HEK293 (cell line): ENCODE measurements at regions not wholly inside any gene's neighbourhood (a gene's known extent, or its start where the extent isn't known, plus 50 kb on each side); places are given as distances from the start of the nearest gene placed in this dataset.

ENCODE experiments used
- CTCF ChIA-PET: fragments of 350-600 bp; formaldehyde crosslinking; extraction: SDS; loops from one replicate; lab custom pipeline; 2021; ENCODE audit warnings: antibody characterized with exemption; lab: Yijun Ruan, JAX
- POLR2A ChIA-PET: fragments of 300-600 bp; formaldehyde crosslinking; extraction: SDS; loops from one replicate; lab custom pipeline; 2020; ENCODE audit warnings: antibody characterized with exemption, inconsistent platforms; lab: Yijun Ruan, JAX
- H3K27ac ChIP-seq: fragments of 200-500 bp; sonication (Bioruptor generic); 2 replicates; pipeline ENCODE4 v1.5.1; 2014; ENCODE audit warnings: low read depth, low read length, control low read depth, inconsistent platforms; ENCODE audit errors: extremely low read depth
- H3K36me3 ChIP-seq, 2 experiments: fragments of 200-500 bp in 1 of 2; sonication (Bioruptor generic) in 1 of 2; 1 replicate in 1 of 2; 2 replicates in 1 of 2; pipeline ENCODE4 v1.5.1; 2014 to 2017; ENCODE audit warnings: inconsistent platforms in 2 of 2, low read length in 2 of 2; ENCODE audit not compliant: control insufficient read depth in 2 of 2, insufficient read depth in 1 of 2
- H3K4me1 ChIP-seq: fragments of 200-500 bp; sonication (Bioruptor generic); 2 replicates; pipeline ENCODE4 v1.5.1; 2014; ENCODE audit warnings: mild to moderate bottlenecking, low read length, inconsistent platforms; ENCODE audit not compliant: control insufficient read depth, insufficient read depth
- H3K4me3 ChIP-seq: 2 replicates; pipeline ENCODE4 v1.5.1; 2011; ENCODE audit warnings: low read depth, mild to moderate bottlenecking, control low read depth, low read length, moderate library complexity
- H3K9me3 ChIP-seq: fragments of 200-500 bp; sonication (Bioruptor generic); 2 replicates; pipeline ENCODE4 v1.5.1; 2014; ENCODE audit warnings: low read depth, low read length, inconsistent platforms; ENCODE audit not compliant: control insufficient read depth, insufficient read depth
- GFI1B ChIP-seq: fragments of 450-650 bp; formaldehyde crosslinking; IDR thresholded peaks from 2 replicates; pipeline ENCODE4 v1.5.1; 2016; ENCODE audit warnings: missing biosample characterization, missing genetic modification characterization
- HOXC10 ChIP-seq: sonication (generic); formaldehyde crosslinking; IDR thresholded peaks from 2 replicates; pipeline ENCODE4 v1.8.1; 2023; ENCODE audit warnings: mild to moderate bottlenecking, missing genetic modification reagents
- MEIS1 ChIP-seq: sonication (generic); formaldehyde crosslinking; IDR thresholded peaks from 2 replicates; pipeline ENCODE4 v1.8.1; 2022; ENCODE audit warnings: missing genetic modification reagents, mild to moderate bottlenecking, borderline replicate concordance
- SCRT2 ChIP-seq: fragments of 450-650 bp; formaldehyde crosslinking; IDR thresholded peaks from 2 replicates; pipeline ENCODE4 v1.5.1; 2016; ENCODE audit warnings: missing biosample characterization, missing genetic modification characterization
- SP7 ChIP-seq: fragments of 450-650 bp; formaldehyde crosslinking; IDR thresholded peaks from 2 replicates; pipeline ENCODE4 v1.5.1; 2016; ENCODE audit warnings: missing biosample characterization, missing genetic modification characterization
- TRIM28 ChIP-seq: IDR thresholded peaks from 2 replicates; pipeline ENCODE4 v1.6.1; 2011; ENCODE audit warnings: low read length, control low read depth, borderline replicate concordance
- WT1 ChIP-seq: fragments of 450-650 bp; formaldehyde crosslinking; IDR thresholded peaks from 2 replicates; pipeline ENCODE4 v1.5.1; 2016; ENCODE audit warnings: missing biosample characterization, missing genetic modification characterization
- YY1 ChIP-seq: fragments of 450-650 bp; formaldehyde crosslinking; IDR thresholded peaks from 2 replicates; pipeline ENCODE4 v1.5.1; 2018; ENCODE audit warnings: missing biosample characterization, missing genetic modification characterization
- ZBTB17 ChIP-seq: fragments of 450-650 bp; formaldehyde crosslinking; IDR thresholded peaks from 2 replicates; pipeline ENCODE4 v1.5.1; 2016; ENCODE audit warnings: missing biosample characterization, missing genetic modification characterization
- ZNF169 ChIP-seq: fragments of 450-650 bp; formaldehyde crosslinking; IDR thresholded peaks from 2 replicates; pipeline ENCODE4 v1.5.1; 2016; ENCODE audit warnings: missing biosample characterization, missing genetic modification characterization
- ZNF2 ChIP-seq: fragments of 450-650 bp; formaldehyde crosslinking; IDR thresholded peaks from 2 replicates; pipeline ENCODE4 v1.5.1; 2016; ENCODE audit warnings: missing biosample characterization, missing genetic modification characterization
- ZNF23 ChIP-seq: fragments of 450-650 bp; formaldehyde crosslinking; IDR thresholded peaks from 2 replicates; pipeline ENCODE4 v1.5.1; 2016; ENCODE audit warnings: missing biosample characterization, missing genetic modification characterization, borderline replicate concordance
- ZNF239 ChIP-seq: fragments of 450-650 bp; formaldehyde crosslinking; IDR thresholded peaks from 2 replicates; pipeline ENCODE4 v1.5.1; 2016; ENCODE audit warnings: missing biosample characterization, missing genetic modification characterization
- ZNF623 ChIP-seq: fragments of 450-650 bp; formaldehyde crosslinking; IDR thresholded peaks from 2 replicates; pipeline ENCODE4 v1.5.1; 2016; ENCODE audit warnings: missing biosample characterization, missing genetic modification characterization
- ZNF660 ChIP-seq: fragments of 450-650 bp; IDR thresholded peaks from 2 replicates; pipeline ENCODE4 v1.5.1; 2018; ENCODE audit warnings: missing biosample characterization, mild to moderate bottlenecking, missing genetic modification characterization
- ZNF747 ChIP-seq: fragments of 450-650 bp; formaldehyde crosslinking; IDR thresholded peaks from 2 replicates; pipeline ENCODE4 v1.5.1; 2016; ENCODE audit warnings: missing biosample characterization, missing genetic modification characterization
- ZNF785 ChIP-seq: fragments of 450-650 bp; formaldehyde crosslinking; IDR thresholded peaks from 2 replicates; pipeline ENCODE4 v1.5.1; 2016; ENCODE audit warnings: missing biosample characterization, missing genetic modification characterization
- TF ChIP-seq, protein P1 (sequence below): fragments of 450-650 bp; formaldehyde crosslinking; IDR thresholded peaks from 2 replicates; pipeline ENCODE4 v1.5.1; 2016; ENCODE audit warnings: missing biosample characterization, missing genetic modification characterization
- TF ChIP-seq, protein P2 (sequence below): fragments of 450-650 bp; formaldehyde crosslinking; IDR thresholded peaks from 2 replicates; pipeline ENCODE4 v1.5.1; 2016; ENCODE audit warnings: missing biosample characterization, missing genetic modification characterization
- TF ChIP-seq, protein P3 (sequence below): fragments of 450-650 bp; formaldehyde crosslinking; IDR thresholded peaks from 2 replicates; pipeline ENCODE4 v1.5.1; 2016; ENCODE audit warnings: missing biosample characterization, missing genetic modification characterization

DNA sequence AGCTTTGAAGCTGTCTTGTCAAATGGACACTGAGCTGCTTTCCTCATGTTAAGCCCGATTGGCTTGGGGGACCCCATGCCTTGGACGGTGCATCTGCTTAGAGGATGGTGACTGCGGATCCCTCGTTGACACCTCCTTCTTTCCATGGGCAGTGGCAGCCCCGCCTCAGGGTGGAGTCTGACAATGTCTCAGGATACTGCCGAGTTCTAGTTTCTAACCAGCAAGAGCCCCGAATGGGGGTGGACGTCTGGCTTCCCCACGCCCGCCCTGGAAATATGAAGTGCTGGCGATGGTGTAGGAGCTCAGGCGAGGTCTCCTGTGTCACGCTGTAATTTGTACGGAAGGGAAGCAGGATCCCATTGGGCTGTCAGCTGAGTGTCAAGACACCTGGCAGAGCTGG, 106.2 kb upstream of the CTBP2 start (continued):
- TF ChIP-seq, protein P1, sequence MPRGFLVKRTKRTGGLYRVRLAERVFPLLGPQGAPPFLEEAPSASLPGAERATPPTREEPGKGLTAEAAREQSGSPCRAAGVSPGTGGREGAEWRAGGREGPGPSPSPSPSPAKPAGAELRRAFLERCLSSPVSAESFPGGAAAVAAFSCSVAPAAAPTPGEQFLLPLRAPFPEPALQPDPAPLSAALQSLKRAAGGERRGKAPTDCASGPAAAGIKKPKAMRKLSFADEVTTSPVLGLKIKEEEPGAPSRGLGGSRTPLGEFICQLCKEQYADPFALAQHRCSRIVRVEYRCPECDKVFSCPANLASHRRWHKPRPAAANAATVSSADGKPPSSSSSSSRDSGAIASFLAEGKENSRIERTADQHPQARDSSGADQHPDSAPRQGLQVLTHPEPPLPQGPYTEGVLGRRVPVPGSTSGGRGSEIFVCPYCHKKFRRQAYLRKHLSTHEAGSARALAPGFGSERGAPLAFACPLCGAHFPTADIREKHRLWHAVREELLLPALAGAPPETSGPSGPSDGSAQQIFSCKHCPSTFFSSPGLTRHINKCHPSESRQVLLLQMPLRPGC, result no peak

DNA sequence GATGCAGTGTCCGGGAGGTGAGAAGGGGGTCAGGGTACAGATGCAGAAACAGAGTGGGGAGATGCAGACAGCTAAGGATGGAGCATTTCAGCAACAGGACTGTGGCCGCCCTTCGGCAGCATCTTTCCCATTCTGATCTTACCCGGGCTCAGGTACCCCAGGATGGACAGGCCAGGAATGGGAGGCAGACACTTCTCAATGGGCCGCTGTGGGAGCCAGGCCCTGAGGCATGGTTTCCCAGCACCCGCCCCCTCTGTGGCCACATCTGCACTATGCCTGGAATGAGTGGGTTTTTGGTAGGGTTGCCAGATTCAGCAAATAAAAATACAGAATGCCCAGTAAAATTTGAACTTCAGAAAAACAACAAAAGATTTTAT, 105.2 kb upstream of the CTBP2 start:
- Histone ChIP-seq H3K27ac (no peak overlapping the region), H3K4me3 (no peak overlapping the region), H3K4me1 (no peaks in the 10 kb centered on the region), H3K9me3 (no peaks in the 10 kb centered on the region), H3K36me3 (no peaks in the 10 kb centered on the region)
- ChIA-PET POLR2A (no interaction called here), CTCF (interaction anchor here (0.8 kb wide), 1 partner anchor 47 kb away, joined by 4 read pairs; no protein-coding TSS in a partner anchor)
- TF ChIP-seq SP7 (tag by site-specific recombination) (no peak), ZNF239 (tag by site-specific recombination) (no peak), ZNF747 (tag by site-specific recombination) (no peak), ZBTB17 (tag by site-specific recombination) (no peak), ZNF785 (tag by site-specific recombination) (no peak), HOXC10 (CRISPR knock-in tag) (no peak), ZNF23 (tag by site-specific recombination) (no peak), WT1 (tag by site-specific recombination) (no peak), ZNF169 (tag by site-specific recombination) (no peak), GFI1B (tag by site-specific recombination) (no peak), TRIM28 (no peak), MEIS1 (CRISPR knock-in tag) (no peak), ZNF623 (tag by site-specific recombination) (no peak), ZNF660 (no peak), ZNF2 (tag by site-specific recombination) (no peak), SCRT2 (tag by site-specific recombination) (no peak), YY1 (tag by site-specific recombination) (no peak)
- TF ChIP-seq, protein P2, sequence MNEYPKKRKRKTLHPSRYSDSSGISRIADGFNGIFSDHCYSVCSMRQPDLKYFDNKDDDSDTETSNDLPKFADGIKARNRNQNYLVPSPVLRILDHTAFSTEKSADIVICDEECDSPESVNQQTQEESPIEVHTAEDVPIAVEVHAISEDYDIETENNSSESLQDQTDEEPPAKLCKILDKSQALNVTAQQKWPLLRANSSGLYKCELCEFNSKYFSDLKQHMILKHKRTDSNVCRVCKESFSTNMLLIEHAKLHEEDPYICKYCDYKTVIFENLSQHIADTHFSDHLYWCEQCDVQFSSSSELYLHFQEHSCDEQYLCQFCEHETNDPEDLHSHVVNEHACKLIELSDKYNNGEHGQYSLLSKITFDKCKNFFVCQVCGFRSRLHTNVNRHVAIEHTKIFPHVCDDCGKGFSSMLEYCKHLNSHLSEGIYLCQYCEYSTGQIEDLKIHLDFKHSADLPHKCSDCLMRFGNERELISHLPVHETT (tag by site-specific recombination), result no peak
- TF ChIP-seq, protein P3, sequence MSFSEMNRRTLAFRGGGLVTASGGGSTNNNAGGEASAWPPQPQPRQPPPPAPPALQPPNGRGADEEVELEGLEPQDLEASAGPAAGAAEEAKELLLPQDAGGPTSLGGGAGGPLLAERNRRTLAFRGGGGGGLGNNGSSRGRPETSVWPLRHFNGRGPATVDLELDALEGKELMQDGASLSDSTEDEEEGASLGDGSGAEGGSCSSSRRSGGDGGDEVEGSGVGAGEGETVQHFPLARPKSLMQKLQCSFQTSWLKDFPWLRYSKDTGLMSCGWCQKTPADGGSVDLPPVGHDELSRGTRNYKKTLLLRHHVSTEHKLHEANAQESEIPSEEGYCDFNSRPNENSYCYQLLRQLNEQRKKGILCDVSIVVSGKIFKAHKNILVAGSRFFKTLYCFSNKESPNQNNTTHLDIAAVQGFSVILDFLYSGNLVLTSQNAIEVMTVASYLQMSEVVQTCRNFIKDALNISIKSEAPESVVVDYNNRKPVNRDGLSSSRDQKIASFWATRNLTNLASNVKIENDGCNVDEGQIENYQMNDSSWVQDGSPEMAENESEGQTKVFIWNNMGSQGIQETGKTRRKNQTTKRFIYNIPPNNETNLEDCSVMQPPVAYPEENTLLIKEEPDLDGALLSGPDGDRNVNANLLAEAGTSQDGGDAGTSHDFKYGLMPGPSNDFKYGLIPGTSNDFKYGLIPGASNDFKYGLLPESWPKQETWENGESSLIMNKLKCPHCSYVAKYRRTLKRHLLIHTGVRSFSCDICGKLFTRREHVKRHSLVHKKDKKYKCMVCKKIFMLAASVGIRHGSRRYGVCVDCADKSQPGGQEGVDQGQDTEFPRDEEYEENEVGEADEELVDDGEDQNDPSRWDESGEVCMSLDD (tag by site-specific recombination), result no peak
